Suprapubic skin (tissue), 4 donors: ENCODE measurements at regions not wholly inside any gene's neighbourhood (a gene's known extent, or its start where the extent isn't known, plus 50 kb on each side); places are given as distances from the start of the nearest gene placed in this dataset.

Source experiments
- DNase-seq, 2 donors: peaks; one replicate each; pipeline ENCODE4 v3.0.0-alpha.2; 2019; ENCODE audit warnings: low spot score in 2 of 2
- H3K27ac ChIP-seq: fragments of 200-600 bp; sonication (generic); one replicate; pipeline ENCODE4 v1.5.1; 2019
- H3K27me3 ChIP-seq: fragments of 200-600 bp; sonication (generic); one replicate; pipeline ENCODE4 v1.5.1; 2019
- H3K36me3 ChIP-seq: fragments of 200-600 bp; sonication (generic); one replicate; pipeline ENCODE4 v1.5.1; 2019
- H3K4me1 ChIP-seq: fragments of 200-600 bp; sonication (generic); one replicate; pipeline ENCODE4 v1.5.1; 2019
- H3K4me3 ChIP-seq: fragments of 200-600 bp; sonication (generic); one replicate; pipeline ENCODE4 v1.5.1; 2019; ENCODE audit warnings: mild to moderate bottlenecking
- H3K9me3 ChIP-seq: fragments of 200-600 bp; sonication (generic); one replicate; pipeline ENCODE4 v1.5.1; 2019
- CTCF ChIP-seq, 2 donors: fragments of 200-600 bp in 1 of 2; fragments of 450-650 bp in 1 of 2; sonication (generic) in 1 of 2; IDR thresholded peaks; one replicate each; pipeline ENCODE4 v1.5.1; 2016 to 2019; ENCODE audit warnings: antibody characterized with exemption in 2 of 2, mild to moderate bottlenecking in 1 of 2, moderate library complexity in 1 of 2
- EP300 ChIP-seq: sonication (generic); formaldehyde crosslinking; IDR thresholded peaks from one replicate; pipeline ENCODE4 v1.6.1; 2017; ENCODE audit warnings: antibody characterized with exemption
- POLR2A ChIP-seq, 2 donors: fragments of 450-650 bp; IDR thresholded peaks; one replicate each; pipeline ENCODE4 v1.6.1; 2017; ENCODE audit warnings: antibody characterized with exemption in 2 of 2, mild to moderate bottlenecking in 2 of 2, moderate library complexity in 2 of 2
- POLR2AphosphoS5 ChIP-seq, 3 donors: sonication (generic); formaldehyde crosslinking; IDR thresholded peaks; one replicate each; pipeline ENCODE4 v1.6.1; 2017; ENCODE audit warnings: antibody characterized with exemption in 3 of 3
- WGBS: methylation state at CpG from one replicate; pipeline ENCODE4 v1.1.5; 2018; 5-methylcytosine and 5-hydroxymethylcytosine counted together

GRCh38 chr5:133898440-133898839, 70.0 kb downstream of the C5orf15 start:
- WGBS, result 81% methylated on average over 3 of the region's 3 CpGs
- H3K4me1 ChIP-seq, result peaks cover 3% of the 10 kb centered on the region
- no peak overlapping the region for H3K4me3 ChIP-seq
- DNase-seq, result no peak
- H3K27ac ChIP-seq, result no peak overlapping the region
- H3K9me3 ChIP-seq, result no peaks in the 10 kb centered on the region
- H3K27me3 ChIP-seq, result no peaks in the 10 kb centered on the region
- H3K36me3 ChIP-seq, result no peaks in the 10 kb centered on the region
- TF ChIP-seq POLR2A (IDR thresholded peaks at IDR 0.05) (no peak), POLR2AphosphoS5 (IDR thresholded peaks at IDR 0.05) (no peak), CTCF (IDR thresholded peaks at IDR 0.05) (no peak)

GRCh38 chr5:133897431-133897830, 71.0 kb downstream of the C5orf15 start:
- peaks cover 3% of the 10 kb centered on the region for H3K4me1 ChIP-seq
- no peaks in the 10 kb centered on the region for H3K36me3 ChIP-seq
- no peak overlapping the region for H3K27ac ChIP-seq
- H3K27me3 ChIP-seq, result no peaks in the 10 kb centered on the region
- DNase-seq, result no peak
- 65% methylated on average over 4 of the region's 4 CpGs for WGBS
- H3K4me3 ChIP-seq, result no peak overlapping the region
- H3K9me3 ChIP-seq, result no peaks in the 10 kb centered on the region
- TF ChIP-seq CTCF (IDR thresholded peaks at IDR 0.05), result no peak
- TF ChIP-seq POLR2A (IDR thresholded peaks at IDR 0.05), result no peak
- TF ChIP-seq POLR2AphosphoS5 (IDR thresholded peaks at IDR 0.05), result no peak
- TF ChIP-seq EP300, result no peak

- H3K9me3 ChIP-seq, result no peaks in the 10 kb centered on the region
- no peak overlapping the region for H3K4me3 ChIP-seq
- TF ChIP-seq CTCF (IDR thresholded peaks at IDR 0.05) (no peak), EP300 (no peak), POLR2AphosphoS5 (IDR thresholded peaks at IDR 0.05) (no peak), POLR2A (IDR thresholded peaks at IDR 0.05) (no peak)
- WGBS, result 93% methylated on average over 2 of the region's 2 CpGs
- no peaks in the 10 kb centered on the region for H3K36me3 ChIP-seq
- H3K4me1 ChIP-seq, result peaks cover 3% of the 10 kb centered on the region
- no peak overlapping the region for H3K27ac ChIP-seq
- no peak for DNase-seq
- H3K27me3 ChIP-seq, result no peaks in the 10 kb centered on the region
These were observed 71.6 kb downstream of the C5orf15 start for GRCh38 chr5:133896873-133897272.

- WGBS, result 89% methylated on average over 7 of the region's 7 CpGs
- Histone ChIP-seq H3K4me1 (peaks cover 3% of the 10 kb centered on the region), H3K27ac (no peak overlapping the region), H3K36me3 (no peaks in the 10 kb centered on the region), H3K4me3 (no peak overlapping the region), H3K9me3 (no peaks in the 10 kb centered on the region), H3K27me3 (no peaks in the 10 kb centered on the region)
- DNase-seq, result no peak
- TF ChIP-seq CTCF (IDR thresholded peaks at IDR 0.05) (no peak), POLR2AphosphoS5 (IDR thresholded peaks at IDR 0.05) (no peak), EP300 (no peak), POLR2A (IDR thresholded peaks at IDR 0.05) (no peak)
These were observed 72.2 kb downstream of the C5orf15 start for GRCh38 chr5:133895979-133896845.

- 55% methylated on average over 5 of the region's 5 CpGs for WGBS
- Histone ChIP-seq H3K27ac (no peak overlapping the region), H3K36me3 (no peaks in the 10 kb centered on the region)
These were observed 74.3 kb downstream of the C5orf15 start for GRCh38 chr5:133894143-133894542.

More at GRCh38 chr5:133894143-133894542, 74.3 kb downstream of the C5orf15 start:
- H3K4me1 ChIP-seq, result peaks cover 3% of the 10 kb centered on the region
- TF ChIP-seq CTCF (IDR thresholded peaks at IDR 0.05) (no peak), POLR2AphosphoS5 (IDR thresholded peaks at IDR 0.05) (no peak), POLR2A (IDR thresholded peaks at IDR 0.05) (no peak), EP300 (no peak)
- DNase-seq, result no peak
- no peak overlapping the region for H3K4me3 ChIP-seq
- H3K9me3 ChIP-seq, result no peaks in the 10 kb centered on the region
- no peaks in the 10 kb centered on the region for H3K27me3 ChIP-seq
